Activated T-helper 9 cell treated with anti-CD3 and anti-CD28 coated beads, Interleukin-2, amount 50 U/mL, for 16 hours (primary cell): ENCODE measurements at regions not wholly inside any gene's neighbourhood (a gene's known extent, or its start where the extent isn't known, plus 50 kb on each side); places are given as distances from the start of the nearest gene placed in this dataset.
"Not testable (repeated sequence)": the region's sequence is repeated elsewhere in the genome, so short reads cannot be mapped to it uniquely, and the experiment has no call there.

Experiments
- DNase-seq: peaks from one replicate; pipeline ENCODE4 v3.0.0-alpha.2; 2020; ENCODE audit warnings: low read depth

DNA sequence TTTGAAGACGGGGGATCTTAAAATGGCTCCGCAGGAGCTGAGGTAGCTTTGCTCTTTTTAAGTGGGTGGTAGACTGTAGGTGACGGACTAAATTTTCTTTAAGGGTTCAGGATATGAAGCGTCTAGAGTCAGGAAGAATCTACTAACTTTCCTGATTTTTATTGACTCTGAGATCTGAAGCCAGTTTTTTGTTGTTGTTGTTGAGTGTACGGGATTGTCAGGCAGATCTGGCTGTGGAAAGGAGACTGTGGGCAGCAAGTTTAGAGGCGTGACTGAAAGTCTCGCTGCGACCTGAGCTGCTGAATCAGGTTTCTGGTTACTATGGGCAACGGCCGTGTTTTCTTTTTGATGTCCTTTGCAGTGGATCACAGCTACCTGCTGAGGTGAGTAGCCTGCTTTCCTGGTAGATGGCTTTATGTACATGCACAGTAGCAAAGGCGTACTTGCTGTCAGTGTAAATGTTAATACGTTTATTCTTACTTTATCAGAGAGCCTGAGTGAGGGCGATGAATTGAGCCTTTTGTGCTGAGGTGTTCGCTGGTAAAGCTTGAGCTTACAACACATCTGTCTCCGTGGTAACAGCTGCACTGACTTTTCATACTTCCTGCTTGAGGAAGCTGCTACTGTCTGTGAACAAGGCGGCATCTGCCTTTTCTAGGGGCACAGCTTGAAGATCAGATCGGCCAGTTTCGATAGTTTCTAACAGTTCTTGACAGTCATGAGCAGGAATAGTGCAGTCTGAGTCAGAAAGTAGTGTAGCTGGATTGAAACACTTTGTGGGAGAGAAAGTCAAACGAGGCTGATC is 193.7 kb downstream of the OTOP1 start:
- not testable (repeated sequence) for DNase-seq

DNA sequence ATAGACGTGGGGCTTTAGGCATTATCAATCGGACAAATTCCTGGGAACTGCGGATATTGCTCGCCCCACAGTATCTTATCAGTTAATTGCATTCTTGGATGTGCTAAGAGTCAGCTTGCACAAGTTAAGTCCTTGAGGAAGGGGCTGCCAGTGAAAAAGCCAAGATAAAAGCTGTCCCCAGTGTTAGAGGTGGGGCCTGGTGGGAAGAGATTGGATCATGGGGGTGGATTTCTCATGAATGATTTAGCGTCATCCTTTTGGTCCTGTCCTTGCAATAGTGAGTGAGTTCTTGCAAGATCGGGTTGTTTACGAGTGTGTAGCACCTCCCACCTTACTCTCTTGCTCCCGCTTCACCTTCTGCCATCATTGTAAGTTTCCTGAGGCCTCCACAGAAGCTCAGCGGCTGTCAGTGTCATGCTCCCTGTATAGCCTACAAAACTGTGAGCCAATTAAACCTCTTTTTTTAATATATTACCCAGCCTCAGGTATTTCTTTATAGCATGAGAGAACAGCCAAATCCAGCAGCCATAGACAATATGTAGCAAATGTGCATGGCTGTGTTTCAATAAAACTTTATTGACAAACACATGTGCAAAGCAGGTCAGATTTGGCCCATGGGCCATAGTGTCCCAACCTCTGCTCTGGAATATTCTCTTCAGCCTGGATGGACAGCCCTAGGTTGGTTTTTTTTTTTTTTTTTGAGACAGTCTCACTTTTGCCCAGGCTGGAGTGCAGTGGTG is 189.2 kb downstream of the OTOP1 start:
- not testable (repeated sequence) for DNase-seq

DNA sequence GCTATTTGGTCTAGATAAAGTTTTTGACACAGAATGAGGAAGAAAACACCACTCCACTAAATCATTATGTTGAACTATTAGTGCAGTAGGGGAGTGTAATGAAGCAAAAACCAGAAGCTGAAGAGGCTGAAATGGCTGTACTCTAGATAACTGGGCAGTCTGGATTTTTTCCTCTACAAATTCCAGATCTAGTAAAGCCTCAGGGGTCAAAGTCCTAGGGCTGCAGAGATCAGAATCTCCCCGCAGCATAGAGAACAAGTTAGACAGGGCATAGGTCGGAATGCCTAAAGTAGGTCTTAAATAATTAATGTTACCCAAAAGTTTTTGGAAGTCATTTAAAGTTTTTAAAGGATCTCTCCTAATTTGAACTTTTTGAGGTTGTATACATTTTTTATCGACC is 180.9 kb downstream of the OTOP1 start:
- not testable (repeated sequence) for DNase-seq

DNA sequence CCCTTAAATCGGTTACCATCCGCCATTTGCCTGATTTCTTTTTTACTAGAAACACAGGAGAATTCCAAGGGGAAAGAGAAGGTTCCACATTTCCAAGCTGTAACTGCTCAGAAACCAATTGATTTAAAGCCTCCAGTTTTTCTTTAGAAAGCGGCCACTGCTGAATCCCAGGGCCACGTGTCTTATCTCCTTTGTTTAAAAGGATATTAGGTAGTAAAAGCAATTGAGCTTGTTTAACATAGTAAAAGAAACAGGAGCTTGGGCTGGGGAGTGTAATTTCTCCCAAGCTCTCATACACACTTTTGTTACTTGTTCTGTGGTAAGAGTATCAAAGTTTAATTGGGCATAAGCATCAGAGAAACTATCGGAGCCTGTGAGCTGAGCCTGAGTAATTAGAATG is 180.0 kb downstream of the OTOP1 start:
- not testable (repeated sequence) for DNase-seq

DNA sequence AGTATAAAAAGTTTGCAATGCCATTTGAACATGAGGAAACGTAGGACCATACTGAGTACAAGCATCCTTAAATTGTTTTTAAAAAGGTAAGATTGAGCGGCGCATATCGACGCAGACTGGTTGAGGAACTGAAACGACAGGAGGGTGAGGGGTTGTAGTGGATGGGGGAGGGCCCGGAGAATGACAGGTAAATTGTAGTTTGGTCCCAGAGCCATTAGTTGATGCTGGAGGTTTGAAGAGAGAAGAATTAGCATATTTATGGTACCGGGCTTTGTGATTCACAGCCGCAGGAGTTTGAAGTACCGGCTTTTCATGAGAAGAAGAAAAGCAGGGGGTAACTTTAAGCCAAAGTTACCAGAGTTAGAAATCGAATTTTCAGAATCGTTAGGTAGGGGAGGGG is 179.5 kb downstream of the OTOP1 start:
- DNase-seq: not testable (repeated sequence)

DNA sequence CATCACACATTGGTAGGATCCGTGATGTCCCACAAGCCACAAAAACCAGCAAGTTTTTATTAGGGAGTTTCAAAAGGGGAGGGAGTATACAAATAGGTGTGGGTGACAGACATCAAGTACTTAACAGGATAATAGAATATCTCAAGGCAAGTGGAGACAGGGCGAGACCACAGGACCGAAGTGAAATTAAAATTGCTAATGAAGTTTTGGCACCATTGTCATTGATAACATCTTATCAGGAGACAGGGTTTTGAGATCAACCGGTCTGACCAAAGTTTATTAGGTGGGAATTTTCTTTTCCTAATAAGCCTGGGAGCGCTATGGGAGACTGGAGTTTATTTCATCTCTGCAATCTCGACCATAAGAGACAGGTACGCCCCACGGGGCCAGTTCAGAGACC is 178.5 kb downstream of the OTOP1 start:
- not testable (repeated sequence) for DNase-seq

DNA sequence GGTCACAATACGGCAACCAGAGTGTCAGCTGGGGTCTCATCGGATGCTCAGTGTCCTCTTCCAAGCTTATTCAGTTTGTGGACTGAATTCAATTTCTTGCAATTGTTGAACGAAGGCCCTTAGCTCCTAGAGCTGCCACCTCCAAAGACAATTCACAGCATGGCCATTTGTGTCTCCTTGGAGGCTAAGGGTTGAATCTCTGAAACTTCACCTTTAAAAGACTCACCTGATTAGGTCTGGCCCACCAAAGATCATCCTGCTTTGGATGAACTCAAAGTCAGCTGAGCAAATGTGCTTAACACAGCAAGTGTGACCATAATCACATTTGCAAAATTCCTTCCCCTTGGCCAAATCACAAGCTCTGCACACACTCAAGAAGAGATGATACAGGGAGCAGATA is 175.9 kb downstream of the OTOP1 start:
- not testable (repeated sequence) for DNase-seq

DNA sequence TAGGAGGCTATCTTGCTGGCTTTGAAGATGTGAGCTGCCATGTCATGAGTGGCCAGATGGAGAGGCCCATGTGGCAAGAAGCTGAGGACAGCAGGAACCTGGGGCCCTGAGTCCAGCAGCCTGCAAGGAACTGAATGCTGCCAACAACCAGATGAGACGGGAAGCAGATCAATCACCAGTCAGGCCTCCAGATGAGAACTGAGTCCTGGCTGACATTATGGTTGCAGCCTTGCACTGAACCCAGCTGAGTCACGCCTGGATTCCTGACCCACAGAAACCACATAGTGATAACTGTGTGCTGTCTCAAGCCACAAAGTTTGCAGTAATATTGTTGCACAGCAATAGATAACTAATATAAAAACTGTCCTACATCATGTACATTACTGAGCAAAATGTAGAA is 173.8 kb downstream of the OTOP1 start:
- DNase-seq: not testable (repeated sequence)

DNA sequence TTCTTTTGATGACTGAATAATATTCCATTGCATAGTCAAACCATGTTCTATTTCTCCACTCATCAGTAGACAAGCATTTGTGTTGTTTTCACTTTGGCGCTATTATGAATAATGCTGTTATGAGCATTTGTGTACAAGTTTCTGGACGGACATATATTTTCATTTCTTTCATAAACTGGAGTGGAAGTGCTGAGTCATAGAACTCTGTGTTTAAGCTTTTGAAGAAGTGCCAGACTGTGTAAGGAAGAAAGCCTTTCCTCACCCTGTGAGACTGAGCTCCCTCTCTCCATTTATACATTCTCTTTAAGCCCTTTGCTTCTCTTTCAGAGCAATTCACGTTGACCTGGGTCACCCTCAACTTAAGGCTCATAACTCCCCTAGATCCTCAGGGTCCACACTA is 169.5 kb downstream of the OTOP1 start:
- DNase-seq: not testable (repeated sequence)

DNA sequence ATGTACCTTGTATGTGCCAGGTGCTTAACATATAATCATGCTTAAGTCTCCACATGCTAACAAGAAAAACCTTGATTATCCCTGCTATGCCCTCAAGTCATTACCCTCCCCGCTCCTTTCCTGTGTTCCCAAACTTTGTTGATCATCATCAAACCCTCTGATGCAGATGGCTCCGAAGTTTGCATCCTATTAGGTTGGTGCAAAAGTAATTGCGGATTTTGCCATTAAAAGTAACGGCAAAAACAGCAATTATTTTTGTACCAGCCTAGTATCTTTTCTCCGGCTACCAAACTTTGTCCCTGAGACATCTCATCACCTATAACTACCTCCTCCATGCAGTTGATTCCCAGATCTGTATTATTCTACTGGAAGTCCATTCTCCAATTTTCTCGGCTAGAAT is 142.6 kb downstream of the OTOP1 start:
- not testable (repeated sequence) for DNase-seq

DNA sequence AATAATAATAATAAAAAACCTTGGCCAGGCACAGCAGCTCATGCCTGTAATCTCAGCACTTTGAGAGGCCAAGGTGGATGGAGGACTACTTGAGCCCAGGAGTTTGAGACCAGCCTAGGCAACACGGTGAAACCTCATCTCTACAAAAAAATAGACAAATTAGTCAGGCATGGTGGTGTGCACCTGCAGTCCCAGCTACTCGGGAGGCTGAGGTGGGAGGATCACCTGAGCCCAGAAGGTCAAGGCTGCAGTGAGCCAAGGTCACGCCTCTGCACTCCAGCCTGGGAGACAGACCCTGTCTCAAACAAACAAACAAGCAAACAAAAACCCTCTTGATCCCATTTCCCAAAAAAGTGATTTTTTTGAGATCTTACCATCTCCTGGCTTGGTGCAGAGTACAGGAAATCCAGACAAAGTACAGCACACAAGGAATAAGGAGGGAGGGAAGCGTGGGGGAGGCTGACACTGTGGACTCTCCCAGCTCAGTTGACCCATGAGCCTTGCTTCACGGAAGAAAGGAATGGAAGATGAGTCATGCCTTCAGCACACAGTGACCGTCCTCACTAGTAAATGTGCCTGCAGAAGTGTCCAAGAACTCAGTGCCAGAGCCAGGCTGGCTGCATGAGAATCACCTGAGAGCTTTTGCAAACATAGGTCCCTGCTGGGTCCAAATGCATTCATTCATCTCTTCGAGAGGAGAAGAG is 136.9 kb downstream of the OTOP1 start:
- DNase-seq: not testable (repeated sequence)

DNA sequence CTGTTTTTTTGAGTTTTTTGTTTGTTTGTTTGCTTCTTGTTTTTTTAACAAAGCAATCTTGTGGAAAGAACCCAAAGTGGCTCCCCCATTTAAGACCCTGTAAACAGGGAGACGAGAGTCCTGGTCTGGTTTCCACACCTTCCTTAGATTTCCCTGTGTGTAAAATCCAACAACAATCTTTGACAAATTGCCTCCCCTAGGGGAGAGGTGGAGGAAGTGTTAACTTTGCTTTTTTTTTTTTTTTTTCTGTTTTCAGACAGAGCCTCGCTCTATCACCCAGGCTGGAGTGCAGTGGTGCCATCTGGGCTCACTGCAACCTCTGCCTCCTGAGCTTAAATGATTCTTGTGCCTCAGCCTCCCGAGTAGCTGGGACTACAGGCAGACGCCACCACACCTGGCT is 136.0 kb downstream of the OTOP1 start:
- not testable (repeated sequence) for DNase-seq

DNA sequence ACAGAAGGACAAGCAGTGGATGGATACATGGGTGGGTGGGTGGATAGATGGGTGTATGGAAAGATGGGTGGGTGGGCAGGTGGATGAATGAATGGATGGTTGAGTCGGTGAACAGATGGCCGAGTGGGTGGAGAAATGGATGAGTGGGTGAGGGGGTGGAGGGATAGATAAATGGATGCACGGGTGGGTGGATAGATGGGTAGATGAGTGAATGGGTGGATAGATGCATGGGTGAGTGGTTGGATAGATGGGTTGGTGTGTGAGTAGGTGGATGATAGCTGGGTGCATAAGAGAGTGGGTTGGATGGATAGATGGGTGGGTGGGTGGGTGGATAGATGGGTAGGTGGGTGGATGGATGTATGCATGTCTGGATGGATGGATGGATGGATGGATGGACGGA is 134.6 kb downstream of the OTOP1 start:
- DNase-seq: not testable (repeated sequence)

DNA sequence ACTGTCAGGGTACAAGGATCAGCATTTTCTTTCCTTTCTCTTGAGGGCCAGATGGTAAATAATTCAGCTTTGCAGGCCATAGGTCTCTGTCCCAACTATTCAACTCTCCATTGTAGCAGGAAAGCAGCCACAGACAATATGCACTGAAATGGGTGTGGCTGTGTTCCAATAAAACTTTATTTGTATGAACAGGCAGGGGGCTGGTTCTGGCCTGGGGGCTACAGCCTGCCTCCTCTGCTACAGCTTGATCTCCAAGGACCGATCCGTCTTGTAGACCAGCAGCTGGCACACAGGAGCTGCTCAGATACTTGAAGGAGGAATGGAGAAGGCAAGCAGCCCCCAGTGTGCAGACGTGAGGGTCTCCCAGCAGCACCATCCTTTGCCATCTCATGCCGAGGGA is 127.1 kb downstream of the OTOP1 start:
- not testable (repeated sequence) for DNase-seq

DNA sequence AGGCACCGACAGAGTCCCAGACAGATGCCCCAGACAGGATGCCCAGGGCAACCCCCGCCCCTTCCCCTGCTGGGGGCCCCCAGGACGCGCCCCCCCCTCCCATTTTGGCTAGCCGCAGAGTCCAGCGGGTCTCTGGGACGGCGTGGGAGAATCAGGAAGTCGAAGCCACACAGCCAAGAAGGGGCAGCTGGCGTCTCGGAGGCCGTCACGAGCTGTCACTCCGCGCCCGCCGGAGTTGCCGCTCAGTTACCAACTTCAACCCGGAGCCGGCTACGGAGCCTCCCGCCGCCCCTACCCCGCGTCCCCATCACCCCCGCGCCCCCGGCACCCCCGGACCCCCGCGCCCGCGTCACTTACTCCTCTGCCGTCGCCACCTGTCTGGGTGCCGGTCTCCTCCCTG is 119.8 kb downstream of the OTOP1 start:
- DNase-seq: not testable (repeated sequence)

DNA sequence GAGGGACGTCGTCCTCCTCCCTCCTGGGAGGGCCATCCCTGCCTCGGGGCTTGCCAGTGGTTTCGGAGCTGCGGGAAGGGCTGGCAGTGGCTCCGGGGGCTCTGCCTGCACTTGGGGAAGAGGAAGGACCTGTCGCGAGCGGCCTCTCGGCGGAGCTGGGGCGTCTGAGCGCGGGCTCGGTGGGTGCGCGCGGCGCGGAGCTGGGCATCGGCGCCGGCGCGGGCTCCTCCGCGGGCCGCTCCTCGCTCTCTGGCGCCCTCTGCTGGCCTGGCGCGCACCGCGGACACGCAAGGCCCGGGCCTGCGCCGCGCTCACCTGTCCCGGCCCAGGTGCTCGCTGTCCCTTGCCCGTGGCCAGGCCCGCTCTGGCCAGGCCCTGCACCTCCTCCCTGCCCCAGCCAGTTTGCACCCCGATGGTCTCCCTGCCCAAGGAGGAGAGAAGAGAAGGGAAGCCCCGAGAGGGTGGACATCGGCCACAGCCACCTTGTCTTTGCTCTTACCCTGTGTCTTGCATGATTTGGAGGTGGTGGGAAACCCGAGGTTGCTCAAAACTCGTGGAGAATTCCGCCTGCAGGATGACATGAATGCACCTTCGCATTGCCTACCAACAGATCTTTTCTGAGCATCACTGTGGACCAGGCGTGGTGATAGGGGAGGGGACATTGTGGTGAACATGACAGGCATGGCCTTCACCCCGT is 119.2 kb downstream of the OTOP1 start:
- peak; percentile 65 for DNase-seq

DNA sequence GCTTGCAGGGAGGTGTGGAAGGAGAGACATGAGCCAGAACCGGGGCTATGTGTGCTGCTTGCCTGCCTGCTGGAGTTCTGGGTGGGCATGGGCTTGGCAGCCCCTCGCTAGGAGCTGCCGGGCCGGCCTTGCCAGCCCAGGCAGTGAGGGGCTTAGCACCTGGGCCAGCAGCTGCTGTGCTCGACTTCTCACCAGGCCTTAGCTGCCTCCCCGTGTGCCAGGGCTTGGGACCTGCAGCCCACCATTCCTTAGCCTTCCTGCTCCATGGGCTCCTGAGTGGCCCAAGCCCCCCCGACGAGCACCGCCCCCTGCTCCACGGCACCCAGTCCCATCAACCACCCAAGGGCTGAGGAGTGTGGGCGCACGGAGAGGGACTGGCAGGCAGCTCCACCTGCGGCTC is 111.3 kb downstream of the OTOP1 start:
- DNase-seq: not testable (repeated sequence)

DNA sequence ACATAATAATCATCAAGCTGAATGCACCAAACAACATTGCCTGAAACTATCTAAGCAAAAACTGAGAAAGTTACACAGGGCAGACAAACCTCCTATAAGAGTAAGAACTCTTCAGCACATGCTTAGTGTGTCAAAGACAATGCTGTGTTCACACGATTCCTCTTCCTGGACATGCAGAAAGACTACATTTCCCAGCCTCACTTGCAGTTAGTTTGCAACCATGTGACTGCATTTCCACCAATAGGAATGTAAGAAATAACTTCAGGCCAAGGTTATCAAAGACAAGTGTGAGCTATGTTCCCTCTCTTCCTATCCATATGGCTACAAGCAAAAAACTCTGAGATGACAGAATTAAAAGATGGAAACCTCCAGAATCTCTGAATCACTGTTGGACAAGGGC is 109.8 kb downstream of the OTOP1 start:
- not testable (repeated sequence) for DNase-seq

DNA sequence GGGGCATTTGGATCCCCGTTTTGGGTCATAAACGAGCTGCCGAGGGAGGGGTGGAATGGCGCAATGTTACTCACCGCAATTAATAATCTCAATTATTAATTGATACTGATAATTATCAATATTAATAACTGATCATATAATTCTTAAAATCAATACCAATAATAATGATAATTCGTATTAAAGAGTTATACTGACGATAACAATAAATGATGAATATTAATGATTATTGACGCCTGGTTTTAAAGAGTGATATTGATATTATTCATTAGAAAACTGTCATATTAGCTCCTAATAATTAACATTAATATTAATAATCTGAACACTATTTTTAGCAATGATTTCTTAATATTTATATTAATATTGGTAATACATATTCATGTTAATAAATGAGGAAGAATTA is 92.4 kb downstream of the OTOP1 start:
- not testable (repeated sequence) for DNase-seq

DNA sequence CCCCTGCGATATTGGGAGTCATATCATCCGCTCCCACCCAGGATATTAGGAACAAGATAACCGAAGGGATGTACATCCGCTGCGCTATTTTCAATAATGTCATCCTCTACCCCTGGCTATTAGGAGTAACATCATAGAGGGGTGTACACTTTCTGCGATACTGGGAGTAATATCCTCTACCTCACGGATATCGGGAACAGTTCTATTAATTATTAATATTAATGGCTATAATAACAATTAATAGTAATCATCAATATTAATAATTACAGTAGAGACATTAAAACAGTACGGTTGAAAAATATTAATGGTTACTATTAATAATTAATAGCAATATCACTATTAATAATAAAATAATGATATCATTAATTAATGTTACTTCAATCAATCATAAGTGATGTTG is 90.1 kb downstream of the OTOP1 start:
- DNase-seq: not testable (repeated sequence)
